ENCODE measurements at regions not wholly inside any gene's neighbourhood (a gene's known extent, or its start where the extent isn't known, plus 50 kb on each side); places are given as distances from the start of the nearest gene placed in this dataset.

DNA sequence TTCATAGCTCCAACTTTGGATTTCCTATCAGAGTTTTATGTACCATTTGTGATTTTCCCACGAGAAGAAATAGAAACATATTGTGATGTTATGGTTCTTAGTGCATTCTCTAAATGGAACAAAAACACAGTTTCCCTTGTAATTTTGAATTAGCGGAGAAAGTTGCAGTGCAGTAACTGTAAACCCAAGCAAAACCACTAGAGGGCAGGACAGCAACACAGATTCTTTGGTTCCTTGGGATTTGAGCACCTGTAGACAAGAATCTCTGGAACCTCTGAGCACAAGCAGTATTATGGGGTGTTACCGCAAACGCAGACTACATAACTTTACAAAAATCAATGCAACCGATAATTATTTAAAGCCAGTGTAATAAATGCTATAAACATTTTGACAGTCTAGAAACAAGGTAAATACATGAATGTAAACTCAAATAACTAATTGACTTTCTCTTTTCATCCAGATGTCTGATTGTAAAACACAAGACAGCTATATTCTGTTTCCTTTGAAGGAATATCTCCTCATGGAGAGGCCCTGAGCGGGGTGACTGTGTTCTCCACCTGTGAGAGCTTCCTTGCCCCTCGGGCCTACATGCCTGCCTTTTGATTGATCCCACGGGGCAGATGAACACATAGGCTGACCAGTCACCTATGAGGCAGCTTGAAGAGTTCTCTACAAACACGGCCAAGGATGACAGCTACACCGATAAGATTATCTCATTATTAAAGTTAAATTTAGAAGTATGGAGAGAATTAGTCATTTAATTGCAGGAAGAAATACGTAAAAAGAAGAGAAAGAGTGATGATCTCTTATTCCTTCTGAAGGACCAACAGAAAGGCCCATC, 67.5 kb upstream of the COL21A1 start:
- TF ChIP-seq, protein P1, sequence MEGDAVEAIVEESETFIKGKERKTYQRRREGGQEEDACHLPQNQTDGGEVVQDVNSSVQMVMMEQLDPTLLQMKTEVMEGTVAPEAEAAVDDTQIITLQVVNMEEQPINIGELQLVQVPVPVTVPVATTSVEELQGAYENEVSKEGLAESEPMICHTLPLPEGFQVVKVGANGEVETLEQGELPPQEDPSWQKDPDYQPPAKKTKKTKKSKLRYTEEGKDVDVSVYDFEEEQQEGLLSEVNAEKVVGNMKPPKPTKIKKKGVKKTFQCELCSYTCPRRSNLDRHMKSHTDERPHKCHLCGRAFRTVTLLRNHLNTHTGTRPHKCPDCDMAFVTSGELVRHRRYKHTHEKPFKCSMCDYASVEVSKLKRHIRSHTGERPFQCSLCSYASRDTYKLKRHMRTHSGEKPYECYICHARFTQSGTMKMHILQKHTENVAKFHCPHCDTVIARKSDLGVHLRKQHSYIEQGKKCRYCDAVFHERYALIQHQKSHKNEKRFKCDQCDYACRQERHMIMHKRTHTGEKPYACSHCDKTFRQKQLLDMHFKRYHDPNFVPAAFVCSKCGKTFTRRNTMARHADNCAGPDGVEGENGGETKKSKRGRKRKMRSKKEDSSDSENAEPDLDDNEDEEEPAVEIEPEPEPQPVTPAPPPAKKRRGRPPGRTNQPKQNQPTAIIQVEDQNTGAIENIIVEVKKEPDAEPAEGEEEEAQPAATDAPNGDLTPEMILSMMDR (IDR thresholded peaks at IDR 0.05) = no peak
- Histone ChIP-seq H3K4me1 (ENCODE audit: control insufficient read depth in 1 of 2, insufficient read depth in 1 of 2, low read depth in 1 of 2, low read length in 1 of 2) (no peaks in the 10 kb centered on the region), H3K4me3 (ENCODE audit: low read depth in 1 of 2, low read length in 1 of 2) (no peak overlapping the region), H3K27ac (no peak overlapping the region), H3K9me3 (no peaks in the 10 kb centered on the region), H3K36me3 (no peaks in the 10 kb centered on the region), H3K27me3 (no peaks in the 10 kb centered on the region)

DNA sequence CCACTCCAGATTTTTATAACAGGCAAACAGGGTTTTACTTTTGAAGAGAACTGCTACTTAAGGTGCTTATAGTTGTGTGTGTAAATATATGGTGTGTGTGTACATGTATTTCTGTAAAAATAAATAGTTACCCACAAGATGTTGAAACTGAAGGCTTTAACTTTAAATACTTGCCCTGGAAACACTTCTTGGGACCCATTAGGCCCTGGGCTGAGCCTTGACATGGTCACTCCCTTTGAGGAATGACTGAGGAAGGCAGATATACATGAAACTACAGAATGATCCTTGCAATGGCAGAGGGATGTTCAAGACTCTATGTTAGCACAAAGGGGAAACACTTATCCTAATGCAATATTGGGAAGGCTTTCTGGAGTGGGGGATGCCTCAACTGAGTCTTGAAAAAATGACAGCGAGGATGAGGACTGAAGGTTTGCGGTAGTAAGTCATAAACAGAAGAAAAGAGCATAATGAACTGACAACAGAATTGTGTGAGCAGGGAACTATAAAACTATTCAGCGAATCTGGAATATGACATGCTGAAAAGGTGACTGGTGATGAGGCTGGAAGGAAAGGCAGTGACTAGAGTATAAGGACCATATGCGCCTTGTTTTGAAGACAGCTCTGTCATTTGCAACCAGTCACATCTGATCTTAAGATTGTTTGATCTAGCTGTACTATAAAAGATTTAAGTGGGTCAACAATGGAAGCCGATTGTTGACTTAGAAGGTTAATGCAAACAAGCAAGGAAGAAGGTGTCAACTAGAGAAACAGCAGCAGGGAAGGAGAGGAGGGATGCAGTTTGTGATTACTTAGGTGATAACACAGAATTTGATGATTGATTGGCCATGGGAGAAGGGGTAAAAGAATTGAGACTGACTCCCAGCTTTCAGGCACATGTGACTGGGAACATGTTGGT, 64.4 kb upstream of the COL21A1 start:
- Histone ChIP-seq H3K27ac (no peak overlapping the region), H3K9me3 (no peaks in the 10 kb centered on the region), H3K36me3 (no peaks in the 10 kb centered on the region), H3K27me3 (no peaks in the 10 kb centered on the region), H3K4me3 (ENCODE audit: low read depth in 1 of 2, low read length in 1 of 2) (no peak overlapping the region), H3K4me1 (ENCODE audit: control insufficient read depth in 1 of 2, insufficient read depth in 1 of 2, low read depth in 1 of 2, low read length in 1 of 2) (no peaks in the 10 kb centered on the region)
- TF ChIP-seq, protein P1 (IDR thresholded peaks at IDR 0.05) = no peak

DNA sequence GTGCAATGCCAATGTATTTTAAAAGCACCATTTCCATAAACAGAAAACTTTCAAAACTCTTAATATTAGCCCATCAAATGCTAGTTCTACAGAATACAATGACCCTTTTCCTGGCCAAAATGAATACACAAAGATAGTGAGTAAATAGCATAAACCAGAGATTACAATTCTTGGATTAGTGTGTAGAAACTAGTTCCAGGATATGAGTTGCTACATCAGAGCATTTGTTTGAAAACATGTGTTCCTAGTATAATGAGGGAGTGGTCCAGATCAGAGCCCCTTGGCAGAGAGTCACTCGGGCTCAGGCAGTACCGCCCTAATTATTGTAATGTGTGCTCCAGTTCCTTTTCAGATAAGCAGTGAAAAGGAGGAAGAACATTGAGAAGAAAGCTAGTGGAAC, 63.7 kb upstream of the COL21A1 start:
- Histone ChIP-seq H3K9me3 (no peaks in the 10 kb centered on the region), H3K4me1 (ENCODE audit: control insufficient read depth in 1 of 2, insufficient read depth in 1 of 2, low read depth in 1 of 2, low read length in 1 of 2) (no peaks in the 10 kb centered on the region), H3K36me3 (no peaks in the 10 kb centered on the region), H3K27me3 (no peaks in the 10 kb centered on the region), H3K27ac (no peak overlapping the region), H3K4me3 (ENCODE audit: low read depth in 1 of 2, low read length in 1 of 2) (no peak overlapping the region)
- TF ChIP-seq, protein P1 (IDR thresholded peaks at IDR 0.05) = no peak

DNA sequence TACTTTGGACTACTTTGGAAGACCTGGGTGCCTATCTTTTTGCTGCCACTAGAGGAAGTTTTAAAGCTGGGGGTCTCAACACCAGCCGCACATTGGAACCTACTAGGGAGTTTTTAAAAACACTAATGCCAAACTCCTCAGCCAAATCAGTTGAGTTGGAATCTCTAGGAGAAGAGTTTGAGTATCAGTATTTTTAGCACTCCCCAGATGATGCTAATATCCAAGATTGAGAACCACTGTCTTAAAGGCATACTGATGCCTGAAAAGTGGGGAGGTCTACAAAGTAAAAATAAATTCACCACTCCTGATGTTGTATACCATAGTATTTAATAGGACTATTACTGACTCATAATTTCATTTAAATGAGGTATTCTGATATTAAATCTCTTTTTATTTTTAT, 62.9 kb upstream of the COL21A1 start:
- no peak overlapping the region for H3K27ac ChIP-seq
- TF ChIP-seq, protein P1 (IDR thresholded peaks at IDR 0.05) = no peak
- H3K27me3 ChIP-seq = no peaks in the 10 kb centered on the region
- H3K36me3 ChIP-seq = no peaks in the 10 kb centered on the region
- H3K4me3 ChIP-seq (ENCODE audit: low read depth in 1 of 2, low read length in 1 of 2) = no peak overlapping the region
- H3K9me3 ChIP-seq = no peaks in the 10 kb centered on the region
- H3K4me1 ChIP-seq (ENCODE audit: control insufficient read depth in 1 of 2, insufficient read depth in 1 of 2, low read depth in 1 of 2, low read length in 1 of 2) = no peaks in the 10 kb centered on the region

DNA sequence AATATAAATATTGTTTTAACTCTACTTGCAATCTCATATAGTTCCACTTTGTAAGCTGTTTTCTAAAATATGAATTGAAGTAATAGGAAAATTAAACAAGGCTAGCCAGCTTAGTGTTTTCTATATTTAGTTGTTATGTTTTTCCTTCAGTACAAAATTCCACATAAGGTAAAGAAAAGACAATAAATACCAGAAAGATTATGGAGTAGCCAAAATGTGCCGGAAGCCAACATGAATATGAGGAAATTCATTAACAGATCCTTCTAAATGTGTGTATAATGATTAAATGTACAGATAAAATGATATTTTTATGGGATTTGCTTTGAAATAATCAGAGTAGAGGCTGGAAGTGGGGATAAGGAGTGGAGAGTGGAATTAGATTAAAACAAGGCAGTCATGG, 52.5 kb upstream of the COL21A1 start:
- Histone ChIP-seq H3K9me3 (no peaks in the 10 kb centered on the region), H3K27me3 (no peaks in the 10 kb centered on the region), H3K4me1 (ENCODE audit: control insufficient read depth in 1 of 2, insufficient read depth in 1 of 2, low read depth in 1 of 2, low read length in 1 of 2) (no peaks in the 10 kb centered on the region), H3K4me3 (ENCODE audit: low read depth in 1 of 2, low read length in 1 of 2) (no peak overlapping the region), H3K27ac (no peak overlapping the region), H3K36me3 (no peaks in the 10 kb centered on the region)
- TF ChIP-seq, protein P1 (IDR thresholded peaks at IDR 0.05) = no peak

All from neutrophil (primary cell).